ENCODE measurements at regions not wholly inside any gene's neighbourhood (a gene's known extent, or its start where the extent isn't known, plus 50 kb on each side); places are given as distances from the start of the nearest gene placed in this dataset.
"Not testable (repeated sequence)": the region's sequence is repeated elsewhere in the genome, so short reads cannot be mapped to it uniquely, and the experiment has no call there.

DNA sequence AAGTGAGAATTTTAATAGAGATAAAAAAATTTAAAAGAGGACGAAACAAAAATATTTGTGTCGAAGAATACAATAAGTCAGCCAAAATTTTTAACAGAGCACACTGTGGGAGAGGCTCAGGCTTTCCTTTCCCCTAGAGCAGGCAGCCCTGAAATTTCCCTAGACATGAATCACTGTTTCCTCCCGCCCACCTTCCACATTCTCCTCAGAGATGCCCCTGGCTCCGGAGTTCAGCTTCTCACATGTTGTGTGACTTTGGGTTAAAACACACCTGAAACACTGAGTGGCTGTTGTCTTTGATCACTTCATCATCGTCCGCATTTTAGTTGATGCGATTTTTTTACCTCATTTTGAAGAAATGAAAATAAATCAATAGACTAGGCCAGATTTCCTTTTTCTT lies 1183.8 kb downstream of the TMEM121 start:
- DNase-seq = not testable (repeated sequence)

DNA sequence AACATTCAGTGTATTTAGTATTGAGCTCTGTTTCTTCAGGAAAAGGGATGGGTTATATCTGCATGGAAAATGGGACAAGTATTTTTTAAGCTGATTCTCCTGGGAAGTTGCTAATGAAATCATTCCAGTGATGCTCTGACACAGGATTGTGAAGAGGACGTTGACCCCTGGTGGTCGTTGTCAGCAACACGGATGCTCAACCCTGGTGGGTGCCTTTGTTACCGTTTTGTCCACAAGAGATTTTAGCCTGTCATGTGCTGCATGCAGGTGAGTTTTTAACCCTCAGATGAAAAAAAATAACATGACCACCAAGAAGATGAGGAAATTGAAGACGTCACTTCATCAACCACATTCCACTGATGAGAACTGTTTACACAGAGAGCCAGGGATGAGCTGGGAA lies 1186.1 kb downstream of the TMEM121 start:
- DNase-seq = not testable (repeated sequence)

DNA sequence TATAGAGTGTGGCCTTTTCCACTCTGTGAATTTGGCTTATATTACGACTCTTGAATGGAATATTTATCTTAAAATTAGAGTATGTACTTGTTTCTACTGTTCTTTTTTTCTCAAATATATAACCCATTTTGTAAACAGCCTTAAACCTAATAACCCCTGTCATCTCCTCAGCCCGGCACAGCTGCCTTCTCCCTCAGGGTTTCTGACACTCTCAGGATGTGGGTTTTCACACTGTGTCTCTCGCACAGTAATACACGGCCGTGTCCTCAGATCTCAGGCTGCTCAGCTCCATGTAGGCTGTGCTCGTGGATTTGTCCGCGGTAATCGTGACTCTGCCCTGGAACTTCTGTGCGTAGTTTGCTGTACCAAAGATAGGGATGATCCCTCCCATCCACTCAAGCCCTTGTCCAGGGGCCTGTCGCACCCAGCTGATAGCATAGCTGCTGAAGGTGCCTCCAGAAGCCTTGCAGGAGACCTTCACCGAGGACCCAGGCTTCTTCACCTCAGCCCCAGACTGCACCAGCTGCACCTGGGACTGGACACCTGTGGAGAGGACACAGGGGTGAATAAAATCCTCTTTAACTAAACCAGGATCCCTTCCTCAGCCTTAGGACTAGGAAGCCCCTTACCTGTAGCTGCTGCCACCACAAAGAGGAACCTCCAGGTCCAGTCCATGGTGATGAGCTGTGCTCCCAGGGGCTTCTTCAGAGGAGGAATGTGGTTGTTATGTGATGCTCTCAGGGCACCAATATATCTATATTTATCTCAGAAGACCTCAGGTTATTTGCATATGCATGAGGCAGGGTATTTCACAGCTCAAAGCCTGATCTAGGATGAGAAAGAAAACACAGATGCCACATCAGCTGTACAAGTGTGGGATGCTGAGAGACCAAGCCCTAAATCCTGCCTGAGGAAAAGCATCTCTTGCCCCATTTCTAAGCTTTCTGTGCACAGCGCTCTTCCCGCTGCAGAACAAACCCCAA lies 1188.4 kb downstream of the TMEM121 start:
- DNase-seq = not testable (repeated sequence)

DNA sequence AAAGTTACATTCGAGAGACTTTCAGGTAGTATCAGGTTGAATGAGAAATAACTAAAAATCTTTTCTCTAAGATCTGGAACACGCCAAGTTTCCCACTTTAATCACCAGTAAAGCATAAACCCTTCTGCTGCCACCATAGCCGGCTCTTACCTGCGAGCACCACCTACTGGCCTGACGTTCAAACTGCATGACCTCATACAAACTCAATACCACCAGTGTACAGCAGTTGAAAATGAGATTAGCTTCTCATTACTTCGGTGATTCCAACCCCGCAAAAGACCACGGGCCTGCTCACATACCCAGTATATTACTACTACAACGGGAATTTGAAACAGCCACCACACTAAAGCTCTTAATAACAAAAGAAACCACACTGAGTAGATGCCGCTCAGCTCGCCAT lies 1191.2 kb downstream of the TMEM121 start:
- not testable (repeated sequence) for DNase-seq

DNA sequence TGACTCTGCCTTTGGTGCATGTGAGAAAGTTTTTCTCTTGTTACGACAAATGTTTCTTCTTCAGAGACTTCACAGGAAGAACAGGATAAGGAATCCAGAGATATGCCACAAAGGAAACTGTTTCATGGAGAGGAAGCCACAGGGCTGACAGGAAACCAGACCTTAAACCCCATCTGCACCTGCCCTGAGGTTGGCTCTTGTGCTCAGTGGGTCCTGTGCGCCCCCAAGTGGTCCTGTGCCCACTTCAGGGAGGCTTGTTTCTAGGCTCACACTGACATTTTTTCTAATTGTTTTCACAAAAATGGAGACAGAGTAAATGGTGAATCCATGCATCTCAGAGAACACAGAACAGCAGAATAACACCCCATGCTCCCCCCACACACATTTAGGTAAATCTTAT lies 1193.5 kb downstream of the TMEM121 start:
- not testable (repeated sequence) for DNase-seq

DNA sequence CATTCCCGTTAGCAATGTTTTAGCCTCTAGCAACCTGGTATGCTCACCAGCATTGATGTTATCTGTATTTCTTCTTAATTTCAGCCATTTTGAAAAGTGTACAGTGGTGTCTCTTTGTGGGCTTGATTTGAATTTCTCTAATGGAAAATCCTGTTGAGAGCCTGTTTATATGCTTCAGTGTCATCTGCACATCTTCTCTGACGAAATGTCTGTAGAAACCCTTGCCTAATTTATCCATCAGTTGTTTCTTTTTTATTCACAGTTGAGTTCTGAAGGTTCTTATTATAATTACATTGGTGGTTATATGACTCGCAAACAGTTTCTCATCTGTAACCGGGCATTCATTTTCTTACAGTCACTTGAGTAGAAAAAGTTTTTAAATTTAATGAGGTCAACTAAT lies 1195.5 kb downstream of the TMEM121 start:
- not testable (repeated sequence) for DNase-seq

DNA sequence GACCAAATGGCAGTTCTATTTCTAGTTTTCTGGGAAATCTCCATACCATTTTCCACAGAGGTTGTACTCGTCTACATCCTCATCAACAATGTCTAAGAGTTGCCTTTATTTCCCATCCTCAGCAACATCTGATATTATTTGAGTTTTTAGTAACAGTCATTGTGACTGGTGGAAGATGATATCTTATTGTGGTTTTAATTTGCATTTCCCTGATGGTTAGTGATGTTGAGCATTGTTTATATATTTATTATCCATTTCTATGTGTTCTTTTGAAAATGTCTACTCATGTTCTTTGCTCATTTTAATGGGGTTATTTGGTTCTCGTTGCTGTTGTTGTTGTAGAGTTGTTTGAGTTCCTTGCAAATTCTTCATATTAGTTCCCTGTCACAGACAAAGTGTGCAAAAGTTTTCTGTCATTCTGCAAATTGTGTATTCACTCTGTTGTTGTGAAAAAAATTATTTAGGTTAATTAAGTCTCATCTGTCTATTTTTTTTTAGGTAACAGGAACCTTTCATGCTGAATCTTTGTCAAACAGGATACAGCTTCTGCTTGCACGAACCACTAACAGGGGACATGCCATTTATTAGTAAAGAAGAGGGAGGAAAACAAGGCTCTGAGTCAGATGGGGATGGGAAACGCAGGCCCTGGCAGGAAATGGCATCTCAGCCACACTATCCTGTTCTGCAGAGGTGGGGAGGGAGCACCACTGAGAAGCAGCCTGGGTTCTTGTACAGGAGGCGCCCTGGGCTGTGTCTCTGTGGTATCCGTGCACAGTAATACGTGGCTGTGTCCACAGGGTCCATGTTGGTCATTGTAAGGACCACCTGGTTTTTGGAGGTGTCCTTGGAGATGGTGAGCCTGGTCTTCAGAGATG lies 1196.7 kb downstream of the TMEM121 start:
- DNase-seq = not testable (repeated sequence)

DNA sequence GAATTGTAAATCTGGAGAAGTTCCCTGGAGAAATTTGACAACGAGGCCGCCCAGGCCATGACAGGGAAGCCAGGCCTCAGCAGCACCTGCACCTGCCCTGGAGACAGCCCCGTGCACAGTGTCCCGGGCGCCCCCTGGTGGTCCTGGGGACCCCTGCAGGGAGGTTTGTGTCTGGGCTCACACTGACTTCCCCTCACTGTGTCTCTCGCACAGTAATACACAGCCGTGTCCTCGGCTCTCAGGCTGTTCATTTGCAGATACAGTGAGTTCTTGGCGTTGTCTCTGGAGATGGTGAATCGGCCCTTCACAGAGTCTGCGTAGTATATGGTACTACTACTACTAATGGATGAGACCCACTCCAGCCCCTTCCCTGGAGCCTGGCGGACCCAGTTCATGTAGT lies 1201.6 kb downstream of the TMEM121 start:
- DNase-seq = not testable (repeated sequence)

DNA sequence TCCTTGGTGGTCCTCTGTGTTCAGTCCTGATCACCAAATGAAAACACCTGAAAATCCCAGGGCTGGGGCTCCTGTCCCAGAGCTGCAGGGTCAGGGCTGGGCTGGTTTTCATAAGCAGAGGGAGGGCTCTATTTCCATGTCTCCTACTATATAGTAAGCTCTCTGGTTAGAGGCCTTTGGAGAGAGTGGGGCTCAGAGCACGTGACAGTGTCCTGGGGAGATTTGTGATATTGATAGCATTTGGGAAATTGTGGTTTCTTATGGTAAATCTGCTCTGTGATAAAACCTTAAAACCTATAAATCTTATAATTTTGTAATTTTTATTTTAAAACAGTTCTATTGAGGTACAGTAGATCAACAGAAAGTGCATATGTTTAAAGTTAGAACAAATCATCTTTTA lies 1202.2 kb downstream of the TMEM121 start:
- DNase-seq = no peak

DNA sequence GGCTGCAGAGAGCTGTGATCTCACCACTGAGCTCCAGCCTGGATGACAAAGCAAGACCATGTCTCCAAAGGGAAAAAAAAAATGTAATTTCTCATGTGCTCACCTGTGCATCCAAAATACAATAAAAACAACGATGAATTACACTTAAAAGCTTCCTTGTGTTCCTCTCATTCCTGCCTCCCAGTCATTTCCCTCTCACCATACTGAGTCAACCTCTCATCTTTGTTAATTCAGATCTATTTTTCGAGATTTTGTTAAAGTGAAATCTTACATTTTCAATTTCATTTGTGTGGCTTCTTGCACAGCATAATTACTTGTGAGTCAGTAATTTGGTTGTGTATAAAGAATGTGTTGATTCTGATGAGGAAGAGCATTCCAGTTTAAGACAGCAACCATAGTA lies 1203.2 kb downstream of the TMEM121 start:
- no peak for DNase-seq

DNA sequence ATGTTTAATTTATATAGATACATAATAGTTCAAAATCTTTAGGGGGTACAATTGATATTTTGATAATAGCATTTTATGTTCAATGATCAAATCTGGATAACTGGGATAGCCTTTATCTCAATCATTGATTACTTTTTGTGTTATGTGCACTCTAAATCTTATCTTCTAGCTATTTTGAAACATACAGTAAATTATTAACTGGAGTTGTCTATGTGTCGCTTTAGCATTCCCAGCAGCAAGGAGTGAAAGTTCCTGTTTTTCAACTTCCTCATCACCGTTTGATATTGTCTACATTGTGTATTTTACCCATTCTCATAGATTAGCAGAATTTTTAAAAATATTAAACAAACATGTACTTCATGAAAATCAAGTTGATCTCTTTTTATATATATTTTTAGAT lies 1207.4 kb downstream of the TMEM121 start:
- no peak for DNase-seq

DNA sequence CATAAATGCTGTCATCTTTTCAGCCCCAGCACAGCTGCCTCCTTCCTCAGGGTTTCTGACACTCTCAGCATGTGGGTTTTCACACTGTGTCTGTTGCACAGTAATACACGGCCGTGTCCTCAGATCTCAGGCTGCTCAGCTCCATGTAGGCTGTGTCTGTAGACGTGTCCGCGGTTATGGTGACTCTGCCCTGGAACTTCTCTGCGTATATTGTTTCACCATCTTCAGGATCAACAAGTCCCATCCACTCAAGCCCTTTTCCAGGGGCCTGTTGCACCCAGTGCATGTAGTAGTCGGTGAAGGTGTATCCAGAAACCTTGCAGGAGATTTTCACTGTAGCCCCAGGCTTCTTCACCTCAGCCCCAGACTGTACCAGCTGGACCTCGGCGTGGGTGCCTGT lies 1210.6 kb downstream of the TMEM121 start:
- DNase-seq = no peak

DNA sequence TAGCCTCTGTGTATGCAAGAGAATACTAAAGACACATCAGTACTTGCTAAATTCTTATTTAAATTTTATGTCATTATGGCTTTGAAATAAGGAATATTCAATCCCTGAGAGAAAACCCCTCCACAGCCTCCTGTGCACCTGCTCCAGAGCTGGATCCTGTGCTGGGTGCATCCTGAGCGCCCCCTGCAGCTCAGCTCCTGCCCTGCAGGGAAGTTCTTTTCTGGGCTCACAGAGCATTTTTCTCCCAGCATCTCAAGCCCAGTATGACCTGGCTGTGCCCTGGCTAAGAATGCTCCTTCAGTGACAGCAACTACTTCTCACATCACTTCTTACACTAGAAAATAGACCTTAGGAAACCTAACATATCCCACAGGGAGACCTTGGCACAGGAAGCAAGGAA lies 1211.7 kb downstream of the TMEM121 start:
- no peak for DNase-seq

DNA sequence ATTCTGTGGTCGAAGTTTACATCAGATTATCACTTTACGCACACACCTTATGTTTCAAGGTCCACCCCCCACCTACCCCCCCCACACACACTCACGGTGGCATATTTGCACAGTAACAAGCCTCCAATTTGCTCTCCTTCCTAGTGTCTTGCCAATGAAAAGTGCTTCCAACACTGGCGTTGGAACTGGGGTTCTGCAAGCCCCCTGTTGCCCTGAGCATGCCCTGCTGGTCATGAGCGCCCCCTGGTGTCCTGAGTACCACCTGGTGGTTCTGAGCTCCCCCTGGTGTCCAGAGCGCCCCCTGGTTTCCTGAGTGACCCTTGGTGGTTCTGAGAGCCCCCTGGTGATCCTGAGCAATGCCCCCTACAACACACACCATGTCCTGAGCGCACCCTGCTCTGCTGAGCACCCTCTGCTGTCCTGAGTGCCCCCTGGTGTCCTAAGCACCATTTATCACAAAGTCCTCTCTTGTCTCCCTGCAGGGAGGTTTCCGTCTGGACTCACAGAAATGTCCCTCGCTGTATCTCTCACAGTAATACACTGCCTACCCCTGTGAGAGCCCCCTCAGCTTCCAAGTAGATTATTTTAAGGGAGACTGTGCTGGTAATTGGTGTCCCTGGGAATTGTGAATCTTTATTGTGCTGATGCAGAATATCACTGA lies 1212.3 kb downstream of the TMEM121 start:
- DNase-seq = not testable (repeated sequence)

DNA sequence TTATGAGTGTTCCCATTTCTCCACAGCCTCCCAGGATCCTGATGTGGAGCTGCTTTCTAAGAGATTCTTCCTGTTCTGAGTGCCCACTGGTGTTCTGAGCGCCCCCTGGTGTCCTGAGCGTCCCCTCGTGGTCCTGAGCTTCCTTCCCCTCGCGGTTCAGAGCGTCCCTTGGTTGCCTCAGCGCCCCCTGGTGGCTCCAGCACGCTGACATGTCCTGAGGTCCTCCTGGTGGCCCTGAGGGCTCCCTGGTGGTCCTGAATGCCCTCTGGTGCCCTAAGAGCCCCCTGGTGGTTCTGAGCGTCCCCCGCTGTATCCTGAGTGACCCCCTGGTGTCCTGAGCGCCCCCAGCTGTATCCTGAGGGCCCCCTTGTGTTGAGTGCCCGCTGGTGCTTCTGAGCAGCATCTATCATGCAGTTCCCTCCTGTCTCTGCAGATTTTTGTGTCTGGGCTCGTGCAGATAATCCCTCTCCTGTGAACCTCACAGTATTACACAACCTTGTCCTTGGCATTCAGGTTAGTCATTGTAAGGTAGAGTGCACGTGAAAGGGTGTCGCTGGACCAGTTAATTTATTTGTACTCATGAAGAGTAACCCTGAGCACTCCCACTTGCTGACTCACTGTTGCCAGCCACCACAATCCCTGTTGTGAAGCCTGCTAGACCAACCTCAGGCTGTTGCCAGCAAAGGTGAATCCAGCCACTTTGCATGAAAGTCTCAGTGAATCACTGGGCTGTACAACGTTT lies 1214.9 kb downstream of the TMEM121 start:
- not testable (repeated sequence) for DNase-seq

DNA sequence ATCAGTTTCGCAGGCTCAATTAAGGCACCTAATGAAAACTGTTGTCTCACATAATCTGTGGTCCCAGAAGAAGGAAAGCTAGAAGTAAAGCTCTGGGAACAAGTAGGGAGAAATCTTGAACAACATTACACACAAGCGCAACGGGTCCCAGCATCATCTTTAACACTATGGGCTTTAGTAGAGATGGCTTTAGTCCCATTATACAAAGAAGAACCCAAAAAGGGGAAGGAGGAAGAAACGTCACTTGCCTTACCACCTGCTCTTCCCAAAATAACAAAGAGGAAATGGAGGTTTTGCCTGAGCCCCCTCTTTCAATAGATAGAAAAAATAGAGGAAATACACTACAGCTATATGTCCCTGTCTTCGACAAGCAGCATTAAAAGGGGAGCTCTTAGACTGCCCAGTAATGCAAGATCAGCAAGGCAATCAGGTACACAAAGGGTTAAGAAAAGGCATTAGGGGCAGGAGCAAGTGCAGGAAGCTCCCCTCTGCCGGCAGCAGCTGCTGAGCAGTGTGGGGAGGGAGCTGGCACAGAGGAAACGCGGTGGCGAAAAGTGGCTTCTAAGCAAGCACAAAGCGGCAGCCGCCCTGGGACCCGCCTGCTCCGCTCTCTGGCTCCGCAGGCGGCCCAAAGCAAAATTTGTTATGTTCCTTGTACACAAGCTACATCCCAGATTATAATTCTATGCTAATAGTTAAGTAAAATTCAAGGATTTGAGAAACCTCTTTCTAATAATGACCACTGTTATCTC lies 1218.8 kb downstream of the TMEM121 start:
- DNase-seq = not testable (repeated sequence)

DNA sequence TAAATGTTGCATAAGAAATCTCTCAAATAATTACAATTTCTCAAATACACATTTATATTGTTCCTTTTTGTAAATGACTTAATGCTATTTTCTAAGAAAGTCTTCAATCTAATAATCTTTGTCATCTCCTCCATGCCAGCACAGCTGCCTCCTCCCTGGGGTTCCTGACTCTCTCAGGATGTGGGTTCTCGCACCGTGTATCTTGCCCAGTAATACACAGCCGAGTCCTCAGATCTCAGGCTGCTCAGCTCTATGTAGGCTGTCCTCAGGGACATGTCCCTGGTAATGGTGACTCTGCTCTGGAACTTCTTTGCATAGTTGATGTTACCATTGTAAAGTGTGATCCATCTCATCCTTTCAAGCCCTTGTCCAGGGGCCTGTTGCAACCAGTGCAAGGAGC lies 1223.7 kb downstream of the TMEM121 start:
- not testable (repeated sequence) for DNase-seq

DNA sequence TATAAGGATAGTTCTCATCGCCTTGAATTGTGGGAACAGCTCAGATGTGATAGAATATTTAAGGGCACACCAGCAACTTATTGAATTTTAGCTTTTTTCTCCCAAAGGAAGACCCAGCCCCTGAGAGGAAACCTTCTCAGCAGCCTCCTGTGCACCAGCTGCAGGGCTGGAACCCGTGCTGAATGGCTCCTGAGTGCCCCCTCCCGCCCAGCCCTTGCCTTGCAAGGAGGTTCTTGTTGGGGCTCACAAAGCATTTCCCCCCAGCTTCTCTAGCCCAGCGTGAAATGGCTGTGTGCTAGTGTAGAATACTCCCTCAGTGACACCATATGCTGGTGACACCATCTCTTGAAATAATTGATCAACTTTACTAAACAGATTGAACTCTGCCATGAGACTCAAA lies 1227.4 kb downstream of the TMEM121 start:
- DNase-seq = not testable (repeated sequence)

DNA sequence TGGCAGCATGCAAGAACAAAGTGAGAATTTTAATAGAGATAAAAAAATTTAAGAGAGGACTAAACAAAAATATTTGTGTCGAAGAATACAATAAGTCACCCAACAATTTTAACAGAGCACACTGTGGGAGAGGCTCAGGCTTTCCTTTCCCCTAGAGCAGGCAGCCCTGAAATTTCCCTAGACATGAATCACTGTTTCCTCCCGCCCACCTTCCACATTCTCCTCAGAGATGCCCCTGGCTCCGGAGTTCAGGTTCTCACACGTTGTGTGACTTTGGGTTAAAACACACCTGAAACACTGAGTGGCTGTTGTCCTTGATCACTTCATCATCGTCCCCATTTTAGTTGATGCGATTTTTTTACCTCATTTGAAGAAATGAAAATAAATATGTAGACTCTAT lies 1231.1 kb downstream of the TMEM121 start:
- not testable (repeated sequence) for DNase-seq

DNA sequence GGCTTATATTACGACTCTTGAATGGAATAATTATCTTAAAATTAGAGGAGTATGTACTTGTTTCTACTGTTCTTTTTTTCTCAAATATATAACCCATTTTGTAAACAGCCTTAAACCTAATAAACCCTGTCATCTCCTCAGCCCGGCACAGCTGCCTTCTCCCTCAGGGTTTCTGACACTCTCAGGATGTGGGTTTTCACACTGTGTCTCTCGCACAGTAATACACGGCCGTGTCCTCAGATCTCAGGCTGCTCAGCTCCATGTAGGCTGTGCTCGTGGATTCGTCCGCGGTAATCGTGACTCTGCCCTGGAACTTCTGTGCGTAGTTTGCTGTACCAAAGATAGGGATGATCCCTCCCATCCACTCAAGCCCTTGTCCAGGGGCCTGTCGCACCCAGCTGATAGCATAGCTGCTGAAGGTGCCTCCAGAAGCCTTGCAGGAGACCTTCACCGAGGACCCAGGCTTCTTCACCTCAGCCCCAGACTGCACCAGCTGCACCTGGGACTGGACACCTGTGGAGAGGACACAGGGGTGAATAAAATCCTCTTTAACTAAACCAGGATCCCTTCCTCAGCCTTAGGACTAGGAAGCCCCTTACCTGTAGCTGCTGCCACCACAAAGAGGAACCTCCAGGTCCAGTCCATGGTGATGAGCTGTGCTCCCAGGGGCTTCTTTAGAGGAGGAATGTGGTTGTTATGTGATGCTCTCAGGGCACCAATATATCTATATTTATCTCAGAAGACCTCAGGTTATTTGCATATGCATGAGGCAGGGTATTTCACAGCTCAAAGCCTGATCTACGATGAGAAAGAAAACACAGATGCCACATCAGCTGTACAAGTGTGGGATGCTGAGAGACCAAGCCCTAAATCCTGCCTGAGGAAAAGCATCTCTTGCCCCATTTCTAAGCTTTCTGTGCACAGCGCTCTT lies 1235.8 kb downstream of the TMEM121 start:
- not testable (repeated sequence) for DNase-seq
